ENCODE measurements at regions not wholly inside any gene's neighbourhood (a gene's known extent, or its start where the extent isn't known, plus 50 kb on each side); places are given as distances from the start of the nearest gene placed in this dataset.

DNA sequence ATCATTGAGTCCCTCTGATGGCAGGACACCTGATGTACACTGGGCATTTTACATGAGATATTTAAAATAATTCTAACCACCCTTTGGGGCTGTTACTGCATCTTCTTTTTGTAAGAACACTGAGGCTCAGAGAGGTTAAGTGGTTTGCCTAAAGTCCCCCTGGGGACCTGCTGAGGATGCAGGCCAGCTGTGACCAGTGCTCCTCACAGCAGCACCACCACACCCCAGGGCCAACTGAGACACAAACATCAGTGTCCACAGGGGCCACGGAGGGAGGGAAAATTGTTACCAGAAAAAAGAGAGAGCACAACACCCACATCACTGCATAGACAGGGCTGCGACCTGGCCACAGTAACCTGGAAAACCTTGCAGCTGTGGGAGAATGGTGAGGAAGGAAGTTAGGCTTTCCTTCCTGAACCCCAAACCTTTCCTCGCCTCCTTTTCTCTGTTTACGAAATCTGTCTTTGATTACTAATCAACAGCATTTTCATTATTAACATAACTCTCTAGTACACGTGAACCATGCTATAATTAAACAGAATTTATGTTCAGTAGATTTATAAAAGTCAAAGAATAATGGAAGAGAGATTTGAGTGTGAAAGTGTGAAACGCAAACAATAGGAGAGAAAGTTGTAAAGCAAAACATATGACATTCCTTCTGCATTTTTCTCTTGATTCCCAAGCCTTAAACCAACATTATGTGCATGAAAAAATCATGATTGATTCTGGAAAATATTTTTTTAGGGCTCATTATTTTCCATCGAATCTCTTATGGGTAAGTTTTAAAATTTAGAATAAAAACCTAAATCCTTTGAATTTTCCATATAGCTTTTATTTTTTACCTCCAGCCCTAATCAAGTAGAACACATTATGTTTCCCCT is 228.1 kb upstream of the DAPK1 start:
- Histone ChIP-seq H3K27ac (ENCODE audit: low read depth, low read length) (no peak overlapping the region), H3F3A (ENCODE audit: control insufficient read depth, insufficient read depth) (no peaks in the 10 kb centered on the region), H3K4me2 (ENCODE audit: low read length) (no peak overlapping the region), H3K27me3 (ENCODE audit: control insufficient read depth, low read length) (no peaks in the 10 kb centered on the region), H3K36me3 (ENCODE audit: control insufficient read depth, low read length) (no peaks in the 10 kb centered on the region), H3K9me2 (replicated peaks; ENCODE audit: control insufficient read depth, low read length) (no peaks in the 10 kb centered on the region), H3K9me3 (ENCODE audit: control insufficient read depth, insufficient read depth, low read length) (no peaks in the 10 kb centered on the region), H3K79me2 (ENCODE audit: control insufficient read depth, low read length) (no peaks in the 10 kb centered on the region), H3K4me1 (ENCODE audit: control insufficient read depth, low read length) (no peaks in the 10 kb centered on the region), H4K20me1 (ENCODE audit: control insufficient read depth, insufficient read depth, low read depth, low read length) (no peaks in the 10 kb centered on the region), H3K4me3 (ENCODE audit: low read length) (no peak overlapping the region)
- TF ChIP-seq EZH2phosphoT487 (IDR thresholded peaks at IDR 0.05; ENCODE audit: borderline replicate concordance, low read length): no peak
- TF ChIP-seq, protein P1, sequence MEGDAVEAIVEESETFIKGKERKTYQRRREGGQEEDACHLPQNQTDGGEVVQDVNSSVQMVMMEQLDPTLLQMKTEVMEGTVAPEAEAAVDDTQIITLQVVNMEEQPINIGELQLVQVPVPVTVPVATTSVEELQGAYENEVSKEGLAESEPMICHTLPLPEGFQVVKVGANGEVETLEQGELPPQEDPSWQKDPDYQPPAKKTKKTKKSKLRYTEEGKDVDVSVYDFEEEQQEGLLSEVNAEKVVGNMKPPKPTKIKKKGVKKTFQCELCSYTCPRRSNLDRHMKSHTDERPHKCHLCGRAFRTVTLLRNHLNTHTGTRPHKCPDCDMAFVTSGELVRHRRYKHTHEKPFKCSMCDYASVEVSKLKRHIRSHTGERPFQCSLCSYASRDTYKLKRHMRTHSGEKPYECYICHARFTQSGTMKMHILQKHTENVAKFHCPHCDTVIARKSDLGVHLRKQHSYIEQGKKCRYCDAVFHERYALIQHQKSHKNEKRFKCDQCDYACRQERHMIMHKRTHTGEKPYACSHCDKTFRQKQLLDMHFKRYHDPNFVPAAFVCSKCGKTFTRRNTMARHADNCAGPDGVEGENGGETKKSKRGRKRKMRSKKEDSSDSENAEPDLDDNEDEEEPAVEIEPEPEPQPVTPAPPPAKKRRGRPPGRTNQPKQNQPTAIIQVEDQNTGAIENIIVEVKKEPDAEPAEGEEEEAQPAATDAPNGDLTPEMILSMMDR (IDR thresholded peaks at IDR 0.05; ENCODE audit: low read depth, low read length, poor library complexity, severe bottlenecking): no peak

DNA sequence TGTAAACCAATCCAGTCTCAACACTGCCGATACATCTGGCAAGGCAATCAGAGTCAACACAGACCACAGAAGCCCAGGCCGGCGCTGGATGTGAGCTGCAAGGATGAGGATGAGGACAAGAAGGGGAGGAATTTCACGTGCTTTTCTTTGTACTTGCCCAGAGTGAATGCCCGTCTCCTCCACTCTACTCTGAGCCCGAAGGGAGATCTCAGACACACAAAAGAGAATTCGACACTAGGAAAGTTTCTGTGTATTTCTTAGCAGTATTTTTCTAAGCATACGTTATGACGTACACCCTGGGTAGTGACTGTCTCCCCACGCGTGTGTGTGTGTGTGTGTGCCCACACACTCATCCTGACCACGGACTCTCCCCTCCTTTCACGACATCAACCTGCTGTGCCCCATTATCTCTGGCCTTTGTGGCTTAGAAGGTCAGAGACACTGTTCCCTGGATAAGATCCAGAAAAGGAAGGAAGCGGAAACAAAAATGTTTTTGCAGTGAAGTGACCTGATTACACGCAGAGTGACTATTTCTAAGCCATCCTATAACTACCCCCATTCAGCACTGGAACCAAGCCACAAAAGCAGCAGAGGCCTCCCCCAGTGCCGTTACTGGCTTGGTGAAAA is 227.3 kb upstream of the DAPK1 start:
- no peak overlapping the region for H3K4me3 ChIP-seq (ENCODE audit: low read length)
- no peaks in the 10 kb centered on the region for H3K9me3 ChIP-seq (ENCODE audit: control insufficient read depth, insufficient read depth, low read length)
- no peaks in the 10 kb centered on the region for H4K20me1 ChIP-seq (ENCODE audit: control insufficient read depth, insufficient read depth, low read depth, low read length)
- no peaks in the 10 kb centered on the region for H3F3A ChIP-seq (ENCODE audit: control insufficient read depth, insufficient read depth)
- no peaks in the 10 kb centered on the region for H3K36me3 ChIP-seq (ENCODE audit: control insufficient read depth, low read length)
- no peak for TF ChIP-seq EZH2phosphoT487 (IDR thresholded peaks at IDR 0.05; ENCODE audit: borderline replicate concordance, low read length)
- TF ChIP-seq, protein P1 (IDR thresholded peaks at IDR 0.05; ENCODE audit: low read depth, low read length, poor library complexity, severe bottlenecking): no peak
- no peaks in the 10 kb centered on the region for H3K4me1 ChIP-seq (ENCODE audit: control insufficient read depth, low read length)
- no peak overlapping the region for H3K27ac ChIP-seq (ENCODE audit: low read depth, low read length)
- no peaks in the 10 kb centered on the region for H3K27me3 ChIP-seq (ENCODE audit: control insufficient read depth, low read length)
- H3K79me2 ChIP-seq (ENCODE audit: control insufficient read depth, low read length): no peaks in the 10 kb centered on the region
- no peak overlapping the region for H3K4me2 ChIP-seq (ENCODE audit: low read length)
- no peaks in the 10 kb centered on the region for H3K9me2 ChIP-seq (replicated peaks; ENCODE audit: control insufficient read depth, low read length)

DNA sequence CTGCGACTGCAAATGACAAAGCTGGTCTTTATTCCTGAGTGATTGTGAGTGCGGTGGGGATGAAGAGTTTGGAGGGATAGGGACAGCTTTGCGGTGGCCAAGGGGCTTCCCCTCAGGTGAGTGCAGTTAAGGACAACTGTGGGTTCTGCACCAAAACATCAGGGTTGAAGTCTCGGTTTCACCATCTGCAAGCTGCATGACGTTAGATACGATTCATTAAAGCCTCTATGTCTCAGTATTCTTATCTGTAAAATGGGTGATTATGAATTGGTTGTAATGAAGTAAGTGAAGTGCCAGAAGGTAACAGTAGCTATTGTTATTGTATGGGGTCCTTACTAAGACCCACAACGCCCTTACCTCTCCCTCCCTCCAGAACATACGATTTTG is 226.8 kb upstream of the DAPK1 start:
- Histone ChIP-seq H3K9me3 (ENCODE audit: control insufficient read depth, insufficient read depth, low read length) (no peaks in the 10 kb centered on the region), H3K4me2 (ENCODE audit: low read length) (no peak overlapping the region), H3K27ac (ENCODE audit: low read depth, low read length) (no peak overlapping the region), H3K4me1 (ENCODE audit: control insufficient read depth, low read length) (no peaks in the 10 kb centered on the region), H3F3A (ENCODE audit: control insufficient read depth, insufficient read depth) (no peaks in the 10 kb centered on the region), H3K9me2 (replicated peaks; ENCODE audit: control insufficient read depth, low read length) (no peaks in the 10 kb centered on the region), H3K79me2 (ENCODE audit: control insufficient read depth, low read length) (no peaks in the 10 kb centered on the region), H3K36me3 (ENCODE audit: control insufficient read depth, low read length) (no peaks in the 10 kb centered on the region), H3K27me3 (ENCODE audit: control insufficient read depth, low read length) (no peaks in the 10 kb centered on the region), H3K4me3 (ENCODE audit: low read length) (no peak overlapping the region), H4K20me1 (ENCODE audit: control insufficient read depth, insufficient read depth, low read depth, low read length) (no peaks in the 10 kb centered on the region)
- TF ChIP-seq EZH2phosphoT487 (IDR thresholded peaks at IDR 0.05; ENCODE audit: borderline replicate concordance, low read length): no peak
- TF ChIP-seq, protein P1 (IDR thresholded peaks at IDR 0.05; ENCODE audit: low read depth, low read length, poor library complexity, severe bottlenecking): no peak

All from DOHH2 (cell line).